HG02759 (cell line): ENCODE measurements at regions not wholly inside any gene's neighbourhood (a gene's known extent, or its start where the extent isn't known, plus 50 kb on each side); places are given as distances from the start of the nearest gene placed in this dataset.

Experiments used
- ATAC-seq: cut with Tn5 transposase; IDR thresholded peaks from one replicate; pipeline ENCODE4 v1.9.1; 2021; ENCODE audit warnings: mild to moderate bottlenecking, moderate library complexity; ENCODE audit not compliant: unreplicated experiment

- ATAC-seq, result no peak
Measured at GRCh38 chr5:159638954-159639559, 277.2 kb upstream of the ADRA1B start.

- no peak for ATAC-seq
Measured at GRCh38 chr5:159639590-159639989, 276.7 kb upstream of the ADRA1B start.

GRCh38 chr5:159640446-159640845 is 275.8 kb upstream of the ADRA1B start:
- no peak for ATAC-seq

GRCh38 chr5:159640921-159641320 is 275.4 kb upstream of the ADRA1B start:
- no peak for ATAC-seq

- no peak for ATAC-seq
Measured at GRCh38 chr5:159641371-159642039, 274.8 kb upstream of the ADRA1B start.

- no peak for ATAC-seq
Measured at GRCh38 chr5:159642379-159642778, 273.9 kb upstream of the ADRA1B start.

GRCh38 chr5:159644053-159644452 is 272.2 kb upstream of the ADRA1B start:
- ATAC-seq, result no peak

GRCh38 chr5:159645179-159645846 is 271.0 kb upstream of the ADRA1B start:
- no peak for ATAC-seq

GRCh38 chr5:159650803-159651202 is 265.5 kb upstream of the ADRA1B start:
- no peak for ATAC-seq

GRCh38 chr5:159655757-159656409 is 260.4 kb upstream of the ADRA1B start:
- no peak for ATAC-seq

GRCh38 chr5:159657298-159657697 is 259.0 kb upstream of the ADRA1B start:
- no peak for ATAC-seq

GRCh38 chr5:159657771-159658170 is 258.5 kb upstream of the ADRA1B start:
- ATAC-seq, result no peak

GRCh38 chr5:159658266-159658925 is 257.9 kb upstream of the ADRA1B start:
- ATAC-seq, result no peak

GRCh38 chr5:159660401-159660800 is 255.9 kb upstream of the ADRA1B start:
- ATAC-seq, result no peak

- no peak for ATAC-seq
Measured at GRCh38 chr5:159663986-159664385, 252.3 kb upstream of the ADRA1B start.

GRCh38 chr5:159667286-159667685 is 249.0 kb upstream of the ADRA1B start:
- ATAC-seq, result no peak

GRCh38 chr5:159668556-159668955 is 247.7 kb upstream of the ADRA1B start:
- no peak for ATAC-seq

GRCh38 chr5:159669559-159669958 is 246.7 kb upstream of the ADRA1B start:
- ATAC-seq, result no peak

GRCh38 chr5:159671886-159672285 is 244.4 kb upstream of the ADRA1B start:
- no peak for ATAC-seq

- no peak for ATAC-seq
Measured at GRCh38 chr5:159673538-159673937, 242.7 kb upstream of the ADRA1B start.
